SK-N-SH (cell line): ENCODE measurements at regions not wholly inside any gene's neighbourhood (a gene's known extent, or its start where the extent isn't known, plus 50 kb on each side); places are given as distances from the start of the nearest gene placed in this dataset.

Source experiments
- CTCF ChIP-seq: fragments of 200-600 bp; sonication (generic); IDR thresholded peaks from 2 replicates; pipeline ENCODE4 v1.6.1; 2017; ENCODE audit warnings: antibody characterized with exemption, mild to moderate bottlenecking, moderate library complexity
- JUND ChIP-seq: IDR thresholded peaks from 2 replicates; pipeline ENCODE4 v1.4.0; 2012
- RCOR1 ChIP-seq: fragments of 150-350 bp; IDR thresholded peaks from 2 replicates; pipeline ENCODE4 v1.6.1; 2017; ENCODE audit warnings: antibody characterized with exemption, low read length

- TF ChIP-seq CTCF (no peak), JUND (no peak), RCOR1 (no peak)
These were observed 291.8 kb downstream of the MIAT start for GRCh38 chr22:26949193-26949592.
